ENCODE measurements at regions not wholly inside any gene's neighbourhood (a gene's known extent, or its start where the extent isn't known, plus 50 kb on each side); places are given as distances from the start of the nearest gene placed in this dataset.
"Not testable (repeated sequence)": the region's sequence is repeated elsewhere in the genome, so short reads cannot be mapped to it uniquely, and the experiment has no call there.

GRCh38 chr3:75960031-75960430 lies 174.7 kb upstream of the ZNF717 start:
- not testable (repeated sequence) for H3K36me3 Mint-ChIP-seq (ENCODE audit: insufficient read depth); H3K27me3 Mint-ChIP-seq; H3K4me3 Mint-ChIP-seq; H3K4me1 Mint-ChIP-seq (ENCODE audit: low read depth in 2 of 2); ATAC-seq (replicated peaks); H3K27ac Mint-ChIP-seq; DNase-seq
- peaks cover 2 to 10% of the 10 kb centered on the region in 2 donors for H3K9me3 Mint-ChIP-seq

GRCh38 chr3:75962054-75962453 lies 176.7 kb upstream of the ZNF717 start:
- peaks cover 5 to 10% of the 10 kb centered on the region in 2 donors for H3K9me3 Mint-ChIP-seq
- not testable (repeated sequence) for H3K27me3 Mint-ChIP-seq; ATAC-seq (replicated peaks); DNase-seq; H3K27ac Mint-ChIP-seq; H3K4me3 Mint-ChIP-seq; H3K36me3 Mint-ChIP-seq (ENCODE audit: insufficient read depth); H3K4me1 Mint-ChIP-seq (ENCODE audit: low read depth in 2 of 2)

- Mint-ChIP-seq H3K36me3 (ENCODE audit: insufficient read depth) (no peaks in the 10 kb centered on the region), H3K4me1 (ENCODE audit: low read depth in 2 of 2) (no peaks in the 10 kb centered on the region)
Observed at GRCh38 chr3:75967071-75967470, 181.7 kb upstream of the ZNF717 start.

GRCh38 chr3:75978686-75979085 lies 193.3 kb upstream of the ZNF717 start:
- no peaks in the 10 kb centered on the region for H3K4me1 Mint-ChIP-seq (ENCODE audit: low read depth in 2 of 2)
- no peak overlapping the region for H3K4me3 Mint-ChIP-seq
- no peak for ATAC-seq (replicated peaks)
- H3K27ac Mint-ChIP-seq, result no peak overlapping the region
- H3K27me3 Mint-ChIP-seq, result no peaks in the 10 kb centered on the region
- peaks cover 4 to 13% of the 10 kb centered on the region in 2 donors for H3K9me3 Mint-ChIP-seq
- no peak for DNase-seq
- H3K36me3 Mint-ChIP-seq (ENCODE audit: insufficient read depth), result no peaks in the 10 kb centered on the region

More at GRCh38 chr3:75967071-75967470, 181.7 kb upstream of the ZNF717 start:
- no peak overlapping the region for H3K27ac Mint-ChIP-seq
- no peaks in the 10 kb centered on the region for H3K27me3 Mint-ChIP-seq
- ATAC-seq (replicated peaks) (no peak), DNase-seq (no peak)
- H3K9me3 Mint-ChIP-seq, result peaks cover 2 to 7% of the 10 kb centered on the region in 2 donors
- H3K4me3 Mint-ChIP-seq, result no peak overlapping the region

GRCh38 chr3:75981401-75981800 lies 196.1 kb upstream of the ZNF717 start:
- Mint-ChIP-seq H3K36me3 (ENCODE audit: insufficient read depth) (no peaks in the 10 kb centered on the region), H3K4me3 (no peak overlapping the region), H3K4me1 (ENCODE audit: low read depth in 2 of 2) (no peaks in the 10 kb centered on the region), H3K27me3 (no peaks in the 10 kb centered on the region), H3K9me3 (peaks cover 4 to 7% of the 10 kb centered on the region in 2 donors), H3K27ac (no peak overlapping the region)
- no peak for DNase-seq
- ATAC-seq (replicated peaks), result no peak

- no peak overlapping the region for H3K4me3 Mint-ChIP-seq
- DNase-seq (no peak), ATAC-seq (replicated peaks) (no peak)
- no peak overlapping the region for H3K27ac Mint-ChIP-seq
- no peaks in the 10 kb centered on the region for H3K4me1 Mint-ChIP-seq (ENCODE audit: low read depth in 2 of 2)
- H3K36me3 Mint-ChIP-seq (ENCODE audit: insufficient read depth), result no peaks in the 10 kb centered on the region
- peaks cover 4 to 7% of the 10 kb centered on the region in 2 donors for H3K9me3 Mint-ChIP-seq
- H3K27me3 Mint-ChIP-seq, result no peaks in the 10 kb centered on the region
Observed at GRCh38 chr3:75982151-75982550, 196.8 kb upstream of the ZNF717 start.

GRCh38 chr3:75983111-75983510 lies 197.8 kb upstream of the ZNF717 start:
- H3K27ac Mint-ChIP-seq, result no peak overlapping the region

GRCh38 chr3:75983609-75984290 lies 198.4 kb upstream of the ZNF717 start:
- no peaks in the 10 kb centered on the region for H3K27me3 Mint-ChIP-seq
- DNase-seq, result no peak
- H3K4me3 Mint-ChIP-seq, result no peak overlapping the region
- no peaks in the 10 kb centered on the region for H3K4me1 Mint-ChIP-seq (ENCODE audit: low read depth in 2 of 2)
- H3K36me3 Mint-ChIP-seq (ENCODE audit: insufficient read depth), result no peaks in the 10 kb centered on the region
- no peak overlapping the region for H3K27ac Mint-ChIP-seq
- peaks cover 4 to 7% of the 10 kb centered on the region in 2 donors for H3K9me3 Mint-ChIP-seq
- no peak for ATAC-seq (replicated peaks)

More at GRCh38 chr3:75983111-75983510, 197.8 kb upstream of the ZNF717 start:
- peaks cover 4 to 7% of the 10 kb centered on the region in 2 donors for H3K9me3 Mint-ChIP-seq
- no peak overlapping the region for H3K4me3 Mint-ChIP-seq
- H3K36me3 Mint-ChIP-seq (ENCODE audit: insufficient read depth), result no peaks in the 10 kb centered on the region
- ATAC-seq (replicated peaks) (no peak), DNase-seq (no peak)
- H3K27me3 Mint-ChIP-seq, result no peaks in the 10 kb centered on the region
- H3K4me1 Mint-ChIP-seq (ENCODE audit: low read depth in 2 of 2), result no peaks in the 10 kb centered on the region

GRCh38 chr3:75985432-75985831 lies 200.1 kb upstream of the ZNF717 start:
- peaks cover 2 to 7% of the 10 kb centered on the region in 2 donors for H3K9me3 Mint-ChIP-seq

GRCh38 chr3:76010252-76010651 lies 224.9 kb upstream of the ZNF717 start:
- ATAC-seq (replicated peaks) (no peak), DNase-seq (no peak)
- no peaks in the 10 kb centered on the region for H3K27me3 Mint-ChIP-seq
- no peak overlapping the region for H3K4me3 Mint-ChIP-seq
- no peaks in the 10 kb centered on the region for H3K4me1 Mint-ChIP-seq (ENCODE audit: low read depth in 2 of 2)
- peaks cover 6 to 22% of the 10 kb centered on the region in 2 donors for H3K9me3 Mint-ChIP-seq
- no peaks in the 10 kb centered on the region for H3K36me3 Mint-ChIP-seq (ENCODE audit: insufficient read depth)
- H3K27ac Mint-ChIP-seq, result no peak overlapping the region

More at GRCh38 chr3:75985432-75985831, 200.1 kb upstream of the ZNF717 start:
- H3K4me1 Mint-ChIP-seq (ENCODE audit: low read depth in 2 of 2), result no peaks in the 10 kb centered on the region
- H3K4me3 Mint-ChIP-seq, result no peak overlapping the region
- DNase-seq, result no peak
- H3K27ac Mint-ChIP-seq, result no peak overlapping the region
- no peaks in the 10 kb centered on the region for H3K27me3 Mint-ChIP-seq
- no peaks in the 10 kb centered on the region for H3K36me3 Mint-ChIP-seq (ENCODE audit: insufficient read depth)
- ATAC-seq (replicated peaks), result no peak

- no peaks in the 10 kb centered on the region for H3K27me3 Mint-ChIP-seq
- peaks cover 6 to 22% of the 10 kb centered on the region in 2 donors for H3K9me3 Mint-ChIP-seq
- no peaks in the 10 kb centered on the region for H3K4me1 Mint-ChIP-seq (ENCODE audit: low read depth in 2 of 2)
- H3K27ac Mint-ChIP-seq, result no peak overlapping the region
- DNase-seq, result no peak
- no peak for ATAC-seq (replicated peaks)
- H3K4me3 Mint-ChIP-seq, result no peak overlapping the region
- no peaks in the 10 kb centered on the region for H3K36me3 Mint-ChIP-seq (ENCODE audit: insufficient read depth)
Observed at GRCh38 chr3:76011121-76011520, 225.8 kb upstream of the ZNF717 start.

- DNase-seq (no peak), ATAC-seq (replicated peaks) (no peak)
- no peaks in the 10 kb centered on the region for H3K4me1 Mint-ChIP-seq (ENCODE audit: low read depth in 2 of 2)
- H3K36me3 Mint-ChIP-seq (ENCODE audit: insufficient read depth), result no peaks in the 10 kb centered on the region
- no peaks in the 10 kb centered on the region for H3K27me3 Mint-ChIP-seq
- H3K9me3 Mint-ChIP-seq, result peaks cover 7 to 17% of the 10 kb centered on the region in 2 donors
- H3K4me3 Mint-ChIP-seq, result no peak overlapping the region
- no peak overlapping the region for H3K27ac Mint-ChIP-seq
Observed at GRCh38 chr3:76015496-76015895, 230.1 kb upstream of the ZNF717 start.

GRCh38 chr3:76016111-76016510 lies 230.8 kb upstream of the ZNF717 start:
- DNase-seq (no peak), ATAC-seq (replicated peaks) (no peak)
- Mint-ChIP-seq H3K9me3 (peaks cover 6 to 20% of the 10 kb centered on the region in 2 donors), H3K36me3 (ENCODE audit: insufficient read depth) (no peaks in the 10 kb centered on the region), H3K4me3 (no peak overlapping the region), H3K27ac (no peak overlapping the region), H3K4me1 (ENCODE audit: low read depth in 2 of 2) (no peaks in the 10 kb centered on the region), H3K27me3 (no peaks in the 10 kb centered on the region)

- DNase-seq (no peak), ATAC-seq (replicated peaks) (no peak)
- no peak overlapping the region for H3K27ac Mint-ChIP-seq
- no peaks in the 10 kb centered on the region for H3K4me1 Mint-ChIP-seq (ENCODE audit: low read depth in 2 of 2)
- peaks cover 2 to 17% of the 10 kb centered on the region in 2 donors for H3K9me3 Mint-ChIP-seq
- H3K27me3 Mint-ChIP-seq, result no peaks in the 10 kb centered on the region
- H3K36me3 Mint-ChIP-seq (ENCODE audit: insufficient read depth), result no peaks in the 10 kb centered on the region
- no peak overlapping the region for H3K4me3 Mint-ChIP-seq
Observed at GRCh38 chr3:76016769-76017439, 231.6 kb upstream of the ZNF717 start.
